ENCODE measurements at regions not wholly inside any gene's neighbourhood (a gene's known extent, or its start where the extent isn't known, plus 50 kb on each side); places are given as distances from the start of the nearest gene placed in this dataset.

- no peak for DNase-seq
Measured at GRCh38 chr3:5431146-5431545, 243.6 kb downstream of the EDEM1 start.

DNA sequence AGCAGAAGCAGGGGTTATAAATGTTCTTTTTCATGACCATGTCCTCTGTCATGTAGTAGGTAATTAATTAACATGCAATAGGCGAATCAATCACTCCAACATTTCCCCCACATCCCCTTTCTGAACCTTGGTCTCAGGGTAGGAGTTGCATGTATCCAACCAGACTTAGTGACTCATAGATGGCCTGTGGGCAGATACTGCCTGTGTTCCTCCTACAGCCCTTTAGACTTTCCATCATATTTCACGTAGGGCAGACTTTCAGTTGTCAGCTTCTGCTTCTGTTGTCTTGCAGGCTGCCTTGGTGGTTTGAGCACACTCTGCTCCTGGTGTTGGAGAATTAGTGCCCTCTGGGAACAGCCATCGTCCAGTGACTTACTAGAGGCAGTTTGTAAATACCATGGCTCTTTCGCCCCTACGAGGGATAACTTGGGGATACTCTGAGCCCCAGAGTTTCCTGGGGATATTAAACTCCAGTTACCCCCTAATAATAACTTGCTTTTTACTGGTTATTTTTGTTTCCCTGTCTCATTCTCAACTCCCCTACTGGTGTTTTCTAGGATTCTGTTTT, 244.4 kb downstream of the EDEM1 start:
- peak in 1 of 2 donors; percentile 1 for DNase-seq

DNA sequence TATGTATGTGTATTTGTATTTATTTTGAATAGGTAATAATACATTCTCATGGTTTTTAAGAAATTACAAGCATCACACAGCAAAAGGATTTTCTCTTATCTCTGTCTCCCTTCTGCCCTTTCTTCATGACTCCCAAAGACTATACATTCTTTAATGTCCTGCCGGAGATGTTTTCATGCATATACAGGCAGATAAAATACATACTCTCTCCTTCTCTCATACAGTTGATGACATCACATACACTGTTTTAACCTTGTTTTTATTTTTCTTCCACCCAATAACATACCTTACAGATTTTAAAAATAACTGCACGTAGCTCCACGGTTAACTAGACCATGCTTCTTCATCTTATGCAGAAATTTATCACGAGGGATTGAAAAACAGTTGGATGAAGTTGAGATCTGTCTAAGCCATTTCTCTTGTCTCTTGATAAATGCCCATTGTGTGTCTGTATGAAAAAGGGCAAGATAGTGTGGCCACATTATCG, 249.8 kb downstream of the EDEM1 start:
- DNase-seq = no peak

- DNase-seq = no peak
Measured at GRCh38 chr3:5437783-5438323, 250.3 kb downstream of the EDEM1 start.

DNA sequence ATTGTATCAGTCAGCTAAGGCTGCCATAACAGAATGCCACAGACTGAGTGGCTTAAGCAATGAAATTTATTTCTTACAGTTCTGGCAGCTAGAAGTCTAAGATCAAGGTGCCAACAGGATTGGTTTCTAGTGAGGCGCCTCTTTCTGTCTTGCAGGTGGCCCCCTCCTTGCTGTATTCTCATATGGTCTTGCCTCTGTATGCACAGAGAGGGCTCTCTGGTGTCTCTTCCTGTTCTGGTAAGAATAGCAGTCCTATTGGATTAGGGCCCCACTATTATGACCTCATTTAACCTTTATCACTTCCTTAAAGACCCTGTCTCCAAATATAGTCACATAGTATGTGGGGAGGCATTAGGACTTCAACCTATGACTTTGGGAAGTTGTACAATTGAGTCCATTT, 253.9 kb downstream of the EDEM1 start:
- DNase-seq = no peak

DNA sequence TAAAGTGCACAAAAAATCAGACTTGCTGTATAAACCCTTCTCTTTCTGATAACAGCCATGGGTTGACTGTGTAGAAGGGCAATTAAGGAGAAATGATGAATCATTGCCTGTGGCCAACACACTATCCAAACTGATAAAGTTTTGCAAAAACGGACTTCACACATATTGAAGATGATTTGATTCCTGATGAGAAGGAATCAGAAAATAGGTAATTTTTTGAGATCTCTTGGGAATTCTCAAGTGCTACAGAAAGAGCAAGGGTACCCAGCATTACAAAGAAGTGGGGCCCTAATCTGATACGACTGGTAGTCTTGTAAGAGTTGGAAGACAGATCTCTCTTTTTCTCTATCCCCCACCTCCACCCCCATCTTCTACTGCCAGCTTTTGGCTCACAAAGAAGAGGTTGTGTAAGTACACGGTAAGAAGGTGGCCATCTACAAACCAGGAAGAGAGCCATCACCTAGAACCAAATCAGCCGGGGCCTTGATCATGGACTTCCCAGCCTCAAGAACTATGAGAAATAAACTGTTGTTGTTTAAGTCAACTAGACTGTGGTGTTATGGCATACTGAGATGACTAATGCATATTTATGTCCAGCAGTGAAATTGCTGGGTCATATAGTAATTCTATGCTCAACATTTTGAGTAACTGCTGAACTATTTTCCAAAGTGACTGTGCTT, 254.7 kb downstream of the EDEM1 start:
- no peak for DNase-seq

DNA sequence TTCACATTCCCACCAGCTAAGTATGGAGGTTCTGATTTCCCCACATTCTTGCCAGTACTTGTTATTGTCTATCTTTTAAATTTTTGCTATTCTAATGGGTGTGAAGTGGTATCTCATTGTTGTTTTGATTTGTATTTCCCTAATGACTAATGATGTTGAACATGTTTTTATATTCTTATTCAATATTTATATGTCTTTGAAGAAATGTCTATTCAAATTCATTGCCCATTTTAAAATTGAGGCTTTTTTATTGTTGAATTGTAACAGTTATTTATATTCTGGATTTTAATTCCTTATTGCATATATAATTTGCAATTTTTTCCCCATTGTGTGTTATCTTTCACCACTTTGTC, 255.3 kb downstream of the EDEM1 start:
- DNase-seq = no peak

- DNase-seq = no peak
Measured at GRCh38 chr3:5444253-5444652, 256.7 kb downstream of the EDEM1 start.

GRCh38 chr3:5445676-5446201, 258.2 kb downstream of the EDEM1 start:
- DNase-seq = no peak

GRCh38 chr3:5448246-5448645, 260.7 kb downstream of the EDEM1 start:
- no peak for DNase-seq

DNA sequence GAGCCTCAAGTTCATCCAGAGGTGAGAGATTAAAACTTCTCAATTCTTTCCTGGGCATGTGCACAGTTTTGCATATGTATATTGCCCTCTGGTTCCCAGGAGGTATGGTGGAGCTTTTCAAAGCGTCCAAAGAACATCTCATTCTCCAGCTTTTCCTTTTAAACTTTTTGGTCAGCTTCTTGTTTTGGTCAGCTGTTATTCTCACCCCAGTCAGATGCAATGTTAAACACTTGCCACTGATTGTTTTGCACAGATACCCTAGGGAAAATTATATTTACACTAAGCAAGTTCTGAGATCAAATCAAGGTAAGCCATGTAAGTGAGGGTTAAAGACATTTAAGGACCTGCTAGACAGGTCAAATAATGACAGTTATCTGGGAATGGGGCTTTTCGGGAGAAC, 261.3 kb downstream of the EDEM1 start:
- no peak for DNase-seq

GRCh38 chr3:5456199-5456598, 268.7 kb downstream of the EDEM1 start:
- DNase-seq = no peak

GRCh38 chr3:5458526-5458925, 271.0 kb downstream of the EDEM1 start:
- no peak for DNase-seq

- DNase-seq = no peak
Measured at GRCh38 chr3:5462086-5462485, 274.6 kb downstream of the EDEM1 start.

DNA sequence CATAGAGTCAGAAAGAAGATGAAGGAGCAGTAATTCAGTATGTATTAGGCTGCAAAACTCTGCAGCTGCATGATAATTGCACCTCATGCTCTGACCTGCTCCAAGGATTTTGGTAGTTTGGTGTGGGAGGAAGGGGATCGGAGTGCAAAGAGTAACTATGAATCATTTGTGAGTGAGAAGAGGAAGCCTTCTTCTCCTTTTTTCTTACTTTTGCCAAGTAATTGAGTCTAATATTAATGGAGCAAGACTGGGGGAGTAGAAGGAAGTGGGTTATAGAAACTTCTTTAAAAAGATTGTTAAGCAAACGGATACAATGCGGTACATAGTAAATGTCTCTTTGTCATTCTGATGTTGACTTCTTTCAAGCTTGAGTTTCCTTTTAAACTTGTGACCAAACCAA, 276.5 kb downstream of the EDEM1 start:
- DNase-seq = no peak

- peak in 1 of 2 donors; percentile 1 for DNase-seq
Measured at GRCh38 chr3:5464649-5465048, 277.1 kb downstream of the EDEM1 start.

GRCh38 chr3:5465183-5465582, 277.7 kb downstream of the EDEM1 start:
- no peak for DNase-seq

GRCh38 chr3:5466065-5466464, 278.6 kb downstream of the EDEM1 start:
- no peak for DNase-seq

DNA sequence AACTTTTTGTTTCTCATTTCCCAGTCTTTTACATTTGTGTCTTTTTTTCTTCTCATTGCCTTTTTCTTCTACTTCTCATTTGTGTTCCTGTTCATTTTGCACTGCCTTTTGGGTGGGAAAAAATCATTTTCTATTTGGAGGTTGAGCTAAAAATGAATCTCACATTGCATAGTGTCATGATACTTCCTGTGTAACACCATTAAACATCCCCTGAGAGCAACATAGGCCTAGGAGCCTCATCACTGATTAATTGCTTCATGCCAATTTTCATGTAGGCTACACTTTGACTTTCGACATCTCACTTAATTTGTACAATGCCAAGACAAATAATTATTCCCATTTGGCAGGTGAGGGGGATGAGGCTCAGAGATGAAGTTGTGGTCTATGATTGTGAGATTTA, 279.2 kb downstream of the EDEM1 start:
- DNase-seq = no peak

- DNase-seq = no peak
Measured at GRCh38 chr3:5473471-5473870, 286.0 kb downstream of the EDEM1 start.

DNA sequence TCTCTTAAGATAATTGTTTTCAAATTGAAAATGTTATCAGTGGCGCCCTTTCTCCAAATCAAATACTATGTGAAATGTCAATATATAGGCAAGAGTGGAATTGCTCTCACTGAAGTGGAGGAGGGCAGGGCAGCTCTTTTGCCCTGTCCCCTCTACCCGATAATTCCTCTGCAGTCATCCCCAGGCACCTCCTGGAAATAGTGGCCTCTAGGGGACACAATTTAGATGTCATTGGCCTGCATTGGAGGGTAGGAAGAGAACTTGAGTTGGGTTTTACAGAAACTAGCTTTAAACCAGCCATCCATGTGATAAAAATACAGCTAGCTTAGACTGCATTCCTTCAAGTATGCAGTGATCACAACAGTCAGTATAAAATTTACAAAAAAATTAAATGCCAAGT, 288.9 kb downstream of the EDEM1 start:
- no peak for DNase-seq

- DNase-seq = no peak
Measured at GRCh38 chr3:5479229-5479799, 291.8 kb downstream of the EDEM1 start.

DNA sequence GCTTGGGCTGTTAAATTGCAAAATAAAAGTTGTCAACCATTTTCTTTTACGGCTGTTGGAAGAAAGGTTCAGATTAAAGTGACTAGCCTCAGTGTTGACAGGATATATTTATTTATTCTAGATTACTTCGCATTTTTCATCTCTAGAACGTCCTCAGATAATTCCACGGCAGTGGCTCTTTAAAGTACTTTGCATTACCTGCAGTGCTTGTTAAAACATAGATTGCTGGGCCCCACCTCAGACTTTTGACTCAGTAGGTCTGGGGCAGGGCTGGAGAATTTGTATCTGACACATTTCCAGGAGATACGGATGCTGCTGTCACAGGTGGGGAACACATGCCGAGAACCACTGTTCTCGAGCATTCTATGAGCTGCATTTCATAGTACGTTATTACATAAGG, 292.7 kb downstream of the EDEM1 start:
- no peak for DNase-seq

DNA sequence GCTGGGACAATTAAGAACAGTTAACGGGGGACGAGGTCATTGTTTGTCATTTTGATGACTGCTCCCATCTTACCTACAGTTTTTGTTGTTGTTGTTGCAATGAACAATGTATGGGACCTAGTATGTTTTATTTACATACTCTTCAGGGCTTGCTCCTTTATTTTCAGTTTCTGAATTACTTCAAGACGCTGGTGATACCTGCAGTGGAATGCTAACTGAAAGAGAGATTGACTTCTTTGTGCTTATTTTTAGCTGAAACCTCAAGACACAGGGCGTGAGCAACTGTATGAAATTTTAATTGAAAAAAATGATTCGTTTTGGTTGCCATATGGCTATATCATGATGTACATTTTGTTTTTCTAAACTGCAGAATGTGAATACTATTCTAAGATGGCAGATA, 297.9 kb downstream of the EDEM1 start:
- DNase-seq = no peak
